AG04450 (cell line): ENCODE measurements at regions not wholly inside any gene's neighbourhood (a gene's known extent, or its start where the extent isn't known, plus 50 kb on each side); places are given as distances from the start of the nearest gene placed in this dataset.
"Not testable (repeated sequence)": the region's sequence is repeated elsewhere in the genome, so short reads cannot be mapped to it uniquely, and the experiment has no call there.

Experiments
- CTCF ChIA-PET: fragments of 300-600, 350-600 bp; formaldehyde crosslinking; extraction: SDS; loops from one replicate; lab custom pipeline; 2022; ENCODE audit warnings: antibody characterized with exemption, inconsistent platforms; lab: Charles Lee
- POLR2A ChIA-PET: fragments of 350-600 bp; formaldehyde crosslinking; extraction: SDS; loops from one replicate; lab custom pipeline; 2021; ENCODE audit warnings: antibody characterized with exemption, inconsistent platforms; lab: Yijun Ruan, JAX
- DNase-seq: peaks from one replicate; pipeline ENCODE4 v3.0.0-alpha.2; 2011; ENCODE audit warnings: low read depth, low spot score
- H3K27ac ChIP-seq: one replicate; pipeline ENCODE4 v1.5.1; 2012; ENCODE audit warnings: low read depth, low read length, control low read depth
- H3K27me3 ChIP-seq: one replicate; pipeline ENCODE4 v1.6.0; 2012; ENCODE audit warnings: low read length; ENCODE audit not compliant: control insufficient read depth, insufficient read depth
- H3K4me3 ChIP-seq: 2 replicates; pipeline ENCODE4 v1.5.1; 2011; ENCODE audit warnings: mild to moderate bottlenecking, low read depth, low read length, control low read depth
- H3K9me3 ChIP-seq: 2 replicates; pipeline ENCODE4 v1.5.1; 2012; ENCODE audit warnings: low read length; ENCODE audit not compliant: control insufficient read depth, insufficient read depth
- CTCF ChIP-seq: IDR thresholded peaks from 2 replicates; pipeline ENCODE4 v1.5.1; 2011; ENCODE audit warnings: low read depth, low read length, control low read depth, inconsistent platforms

GRCh38 chr13:109403012-109403421, 383.4 kb downstream of the IRS2 start:
- TF ChIP-seq CTCF = no peak
- H3K4me3 ChIP-seq = no peak overlapping the region
- DNase-seq = no peak
- H3K27me3 ChIP-seq = no peaks in the 10 kb centered on the region
- ChIA-PET CTCF (no interaction called here), POLR2A (no interaction called here)
- no peak overlapping the region for H3K27ac ChIP-seq
- H3K9me3 ChIP-seq = peaks cover 9% of the 10 kb centered on the region

GRCh38 chr13:109401891-109402290, 384.5 kb downstream of the IRS2 start:
- POLR2A ChIA-PET = no interaction called here
- CTCF ChIA-PET = no interaction called here
- no peak for DNase-seq
- TF ChIP-seq CTCF = no peak
- H3K27me3 ChIP-seq = no peaks in the 10 kb centered on the region
- peaks cover 9% of the 10 kb centered on the region for H3K9me3 ChIP-seq
- H3K4me3 ChIP-seq = no peak overlapping the region
- no peak overlapping the region for H3K27ac ChIP-seq

GRCh38 chr13:109401307-109401706, 385.1 kb downstream of the IRS2 start:
- TF ChIP-seq CTCF = no peak
- CTCF ChIA-PET = no interaction called here
- H3K9me3 ChIP-seq = peaks cover 9% of the 10 kb centered on the region
- no peak for DNase-seq
- H3K27me3 ChIP-seq = no peaks in the 10 kb centered on the region
- no peak overlapping the region for H3K27ac ChIP-seq
- no peak overlapping the region for H3K4me3 ChIP-seq
- POLR2A ChIA-PET = no interaction called here

- Histone ChIP-seq H3K27me3 (no peaks in the 10 kb centered on the region), H3K9me3 (peaks cover 9% of the 10 kb centered on the region), H3K27ac (no peak overlapping the region), H3K4me3 (no peak overlapping the region)
- CTCF ChIA-PET = interaction anchor here (0.7 kb wide), 1 partner anchor 343 kb away, joined by 3 read pairs; no protein-coding TSS in a partner anchor
- DNase-seq = no peak
- no peak for TF ChIP-seq CTCF
- POLR2A ChIA-PET = no interaction called here
Measured at GRCh38 chr13:109400624-109401257, 385.6 kb downstream of the IRS2 start.

- POLR2A ChIA-PET = no interaction called here
Measured at GRCh38 chr13:109400209-109400608, 386.2 kb downstream of the IRS2 start.

GRCh38 chr13:109398071-109398470, 388.3 kb downstream of the IRS2 start:
- POLR2A ChIA-PET, CTCF ChIA-PET: not testable (repeated sequence)

More at GRCh38 chr13:109400209-109400608, 386.2 kb downstream of the IRS2 start:
- DNase-seq = no peak
- H3K9me3 ChIP-seq = peaks cover 9% of the 10 kb centered on the region
- CTCF ChIA-PET = interaction anchor here (0.7 kb wide), 1 partner anchor 344 kb away, joined by 3 read pairs; no protein-coding TSS in a partner anchor
- no peak overlapping the region for H3K4me3 ChIP-seq
- H3K27ac ChIP-seq = no peak overlapping the region
- H3K27me3 ChIP-seq = no peaks in the 10 kb centered on the region
- TF ChIP-seq CTCF = no peak

More at GRCh38 chr13:109398071-109398470, 388.3 kb downstream of the IRS2 start:
- H3K27me3 ChIP-seq, H3K9me3 ChIP-seq, H3K4me3 ChIP-seq, H3K27ac ChIP-seq, DNase-seq: not testable (repeated sequence)
